ENCODE measurements at regions not wholly inside any gene's neighbourhood (a gene's known extent, or its start where the extent isn't known, plus 50 kb on each side); places are given as distances from the start of the nearest gene placed in this dataset.
"Not testable (repeated sequence)": the region's sequence is repeated elsewhere in the genome, so short reads cannot be mapped to it uniquely, and the experiment has no call there.

GRCh38 chr6:113172531-113172966 lies 684.6 kb upstream of the MARCKS start:
- DNase-seq, result no peak

DNA sequence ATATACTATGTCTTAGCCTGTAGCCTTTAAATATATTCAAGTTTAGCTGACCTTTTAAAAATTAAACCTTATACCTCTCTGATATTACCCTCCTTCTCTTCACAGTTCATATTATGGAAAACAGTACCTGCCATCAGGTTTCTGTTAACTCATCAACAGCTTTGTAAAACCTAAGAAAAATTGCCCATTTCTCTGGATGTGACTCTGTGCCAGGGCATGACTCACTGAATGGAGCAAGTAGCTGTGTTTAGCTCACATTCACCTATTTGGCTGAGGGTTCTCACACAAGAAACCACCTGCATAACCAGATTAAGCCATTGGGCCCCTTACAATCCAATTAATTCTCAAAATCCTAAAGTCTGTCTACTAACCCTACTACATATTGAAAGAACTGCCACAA lies 678.8 kb upstream of the MARCKS start:
- no peak for DNase-seq

GRCh38 chr6:113181164-113181563 lies 676.0 kb upstream of the MARCKS start:
- DNase-seq, result no peak

DNA sequence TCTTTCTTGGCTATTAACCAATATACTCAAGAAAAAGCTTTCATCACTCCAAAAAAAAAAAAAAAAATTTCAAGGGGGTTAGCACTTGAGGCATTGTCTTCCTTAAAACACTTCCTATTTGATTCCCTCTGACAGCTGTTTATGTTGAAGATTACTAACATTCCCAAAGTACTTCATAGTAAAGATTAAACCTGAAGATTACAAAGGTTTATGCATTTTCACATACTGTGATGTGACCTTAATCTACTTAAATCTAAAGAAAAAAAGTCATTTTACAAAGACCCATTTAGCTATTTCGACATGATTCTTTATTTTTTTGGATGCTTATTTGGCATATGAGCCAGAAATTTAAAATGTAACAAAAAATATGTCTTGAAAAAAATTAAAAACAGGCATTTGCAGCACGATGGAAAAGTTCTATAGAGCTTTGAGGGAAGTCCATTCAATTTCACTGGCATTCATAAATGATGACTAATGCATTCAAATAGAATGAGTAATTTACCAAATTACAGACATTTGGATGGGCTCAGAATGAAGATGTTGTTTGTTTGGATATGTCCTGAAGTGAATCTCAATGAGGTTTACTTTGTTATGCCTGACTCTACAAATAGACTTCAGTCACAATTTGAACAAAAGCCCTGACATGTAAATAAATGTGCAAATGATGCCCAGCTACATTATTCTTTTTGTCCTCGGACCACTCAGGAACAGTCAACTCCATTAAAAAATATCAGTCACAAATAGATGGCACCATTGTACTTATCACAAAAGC lies 674.6 kb upstream of the MARCKS start:
- no peak for DNase-seq

DNA sequence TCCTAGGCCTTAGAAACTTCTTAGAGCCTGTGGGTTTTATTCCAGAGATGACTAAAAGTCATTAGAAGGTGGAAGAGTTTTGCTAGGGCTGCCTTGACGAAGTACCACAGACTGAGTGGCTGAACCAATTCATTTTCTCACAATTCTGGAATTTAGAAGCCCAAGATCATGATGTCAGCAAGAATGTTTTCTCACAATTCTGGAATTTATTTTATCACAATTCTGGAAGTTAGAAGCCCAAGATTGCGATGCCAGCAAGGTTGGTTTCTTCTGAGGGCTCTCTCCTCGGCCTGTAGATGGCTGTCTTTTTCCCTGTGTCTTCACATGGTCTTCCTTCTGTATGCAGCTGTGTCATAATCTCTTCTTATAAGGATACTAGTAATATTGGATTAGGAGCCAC lies 672.9 kb upstream of the MARCKS start:
- no peak for DNase-seq

DNA sequence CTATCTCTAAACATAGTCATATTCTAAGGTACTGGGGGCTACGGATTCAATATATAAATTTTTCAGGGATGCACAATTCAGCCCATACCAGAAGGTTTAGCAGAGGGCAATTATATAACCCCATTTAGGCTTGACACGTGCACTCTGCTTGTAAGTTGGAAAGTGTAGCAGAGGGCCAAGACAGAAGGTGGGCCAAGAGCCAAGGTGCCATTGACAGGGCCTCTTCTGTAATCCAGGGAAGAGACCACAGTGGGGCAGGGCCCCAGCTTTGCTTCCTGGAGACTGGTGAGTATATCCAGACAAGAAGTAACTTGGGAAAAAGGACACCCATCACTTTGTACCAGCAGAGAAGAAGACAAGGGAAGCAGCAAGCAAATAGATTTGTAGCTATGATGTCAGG lies 672.4 kb upstream of the MARCKS start:
- no peak for DNase-seq

GRCh38 chr6:113185299-113185698 lies 671.8 kb upstream of the MARCKS start:
- no peak for DNase-seq

- DNase-seq, result no peak
Observed at GRCh38 chr6:113187661-113188060, 669.5 kb upstream of the MARCKS start.

- DNase-seq, result no peak
Observed at GRCh38 chr6:113188962-113189361, 668.2 kb upstream of the MARCKS start.

GRCh38 chr6:113190170-113190569 lies 667.0 kb upstream of the MARCKS start:
- DNase-seq, result no peak

DNA sequence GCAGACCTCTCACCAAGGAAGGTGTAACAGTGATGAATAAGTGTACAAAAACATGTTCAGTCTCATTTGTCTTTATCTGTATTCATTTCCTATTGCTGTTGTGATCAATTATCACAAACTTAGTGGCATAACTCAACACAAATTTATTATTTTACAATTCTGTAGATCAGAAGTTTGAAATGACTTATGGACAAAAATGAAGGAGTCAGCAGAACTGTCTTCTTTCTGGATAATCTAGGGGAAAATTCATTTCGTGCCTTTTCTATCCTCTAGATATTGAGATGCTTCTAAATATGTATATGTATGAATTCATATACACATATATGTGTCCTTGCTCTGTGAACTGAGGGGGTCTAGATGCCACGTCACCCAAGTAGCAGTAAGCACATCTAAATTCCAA lies 663.1 kb upstream of the MARCKS start:
- no peak for DNase-seq

DNA sequence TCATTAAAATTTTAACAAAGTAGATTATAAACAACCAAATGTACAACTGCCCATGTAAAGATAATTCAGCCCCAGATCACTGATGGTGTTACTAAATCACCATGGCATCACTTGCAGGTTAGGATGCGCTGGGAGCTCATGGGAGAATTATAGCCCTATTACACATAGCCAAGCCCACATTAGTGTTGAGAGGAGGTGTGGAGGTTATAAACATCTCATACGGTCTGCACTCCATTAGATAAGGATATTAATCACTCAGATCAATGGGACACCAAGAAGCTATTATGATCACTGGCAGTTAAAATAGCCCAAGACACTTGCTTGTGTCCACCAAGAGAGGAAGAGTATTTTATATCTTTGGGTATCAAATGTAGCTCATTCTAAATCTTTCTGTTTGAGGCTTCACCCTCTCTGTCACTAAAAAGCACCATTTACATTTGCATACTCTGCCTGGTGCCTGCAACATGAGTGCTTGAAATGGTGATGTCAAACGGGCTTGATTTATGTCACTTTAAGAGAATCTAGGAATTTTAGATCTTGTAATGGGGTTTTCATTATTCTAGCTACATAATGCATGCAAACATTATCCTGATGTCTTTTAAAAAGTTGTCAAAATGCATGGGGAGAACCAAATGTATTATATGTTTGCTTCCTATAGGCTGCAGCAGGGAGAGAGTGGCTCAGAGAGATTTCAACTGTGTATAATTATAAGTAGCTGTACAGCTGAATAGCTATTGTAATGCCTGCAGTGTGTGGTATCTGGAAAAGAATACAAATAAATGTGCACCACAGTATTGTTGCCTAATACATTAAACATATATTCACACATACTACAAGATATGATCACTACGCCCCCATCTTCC lies 654.1 kb upstream of the MARCKS start:
- no peak for DNase-seq

DNA sequence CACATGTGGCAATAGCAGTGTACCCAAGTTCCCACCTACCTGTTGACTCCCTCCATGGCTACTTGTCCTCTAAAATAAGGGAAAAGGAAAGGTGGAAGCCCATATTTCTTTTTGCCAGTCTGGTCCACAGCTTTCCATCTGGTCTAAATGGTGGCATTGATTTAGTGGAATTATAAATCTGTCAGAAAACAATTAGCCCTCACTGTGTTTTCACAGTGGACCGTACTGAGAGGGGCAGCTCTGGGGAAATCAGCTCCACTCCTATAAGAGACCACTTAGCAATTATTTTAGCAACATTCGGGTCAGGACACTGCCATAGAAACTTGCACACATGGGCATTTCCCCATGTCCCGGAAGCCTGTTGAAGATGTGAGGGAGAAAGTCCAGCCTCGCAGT lies 653.4 kb upstream of the MARCKS start:
- no peak for DNase-seq

DNA sequence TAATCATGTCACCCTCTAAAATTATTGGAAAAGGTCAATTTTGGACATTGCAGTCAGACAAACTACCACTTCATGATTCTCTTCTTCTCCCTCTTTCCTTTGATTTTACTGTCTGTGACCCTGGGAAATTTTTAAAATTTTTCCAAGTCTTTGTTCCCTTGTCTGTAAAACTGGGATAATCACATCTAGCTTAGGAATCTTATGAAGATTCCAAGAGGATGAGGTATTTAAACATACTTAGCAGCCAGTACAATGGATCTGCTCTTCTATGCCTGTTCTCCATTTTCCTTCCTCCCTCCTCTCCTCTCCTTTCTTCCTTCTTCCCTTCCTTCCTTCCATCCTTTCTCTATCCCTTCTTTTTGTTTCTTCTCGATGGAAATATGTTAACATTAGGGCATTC lies 651.6 kb upstream of the MARCKS start:
- DNase-seq, result no peak

- no peak for DNase-seq
Observed at GRCh38 chr6:113208726-113209125, 648.4 kb upstream of the MARCKS start.

DNA sequence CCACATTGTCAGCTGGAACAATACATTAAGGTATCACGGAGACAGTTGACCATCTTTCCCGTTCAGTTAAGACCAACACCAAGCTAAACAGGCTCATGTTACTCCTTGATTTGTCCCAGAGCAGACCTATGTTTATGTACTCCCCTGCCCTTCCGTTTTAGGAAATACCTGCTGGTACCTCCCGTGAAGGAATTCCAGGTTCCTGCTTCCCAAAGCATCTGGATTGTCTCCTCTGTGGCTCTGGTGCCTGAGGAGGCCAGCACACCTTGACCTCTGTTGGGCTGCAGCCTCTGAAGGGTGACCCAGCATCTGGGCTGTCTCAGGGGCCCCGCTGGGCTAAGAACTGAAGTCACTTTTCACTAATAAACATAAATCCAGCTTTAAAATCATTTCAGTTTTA lies 647.8 kb upstream of the MARCKS start:
- DNase-seq, result peak; percentile 55

DNA sequence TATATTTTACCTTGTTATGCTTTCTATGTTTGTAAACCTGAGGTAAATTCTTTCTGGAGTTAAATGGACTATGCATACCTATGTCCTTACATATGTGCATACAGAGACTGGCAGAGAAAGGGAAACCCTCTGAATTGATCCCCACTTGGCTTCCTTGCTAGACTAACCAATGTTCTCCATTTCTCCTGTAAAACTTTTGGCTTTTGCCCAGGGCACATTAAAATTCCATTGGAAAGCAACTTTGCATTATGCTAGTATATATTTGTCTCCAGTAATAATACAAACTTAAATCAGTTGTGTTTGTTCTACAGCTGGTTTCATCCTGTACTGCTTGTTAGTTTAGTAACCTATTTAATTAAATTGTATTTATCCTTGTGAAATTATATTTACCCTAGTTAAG lies 646.0 kb upstream of the MARCKS start:
- no peak for DNase-seq

DNA sequence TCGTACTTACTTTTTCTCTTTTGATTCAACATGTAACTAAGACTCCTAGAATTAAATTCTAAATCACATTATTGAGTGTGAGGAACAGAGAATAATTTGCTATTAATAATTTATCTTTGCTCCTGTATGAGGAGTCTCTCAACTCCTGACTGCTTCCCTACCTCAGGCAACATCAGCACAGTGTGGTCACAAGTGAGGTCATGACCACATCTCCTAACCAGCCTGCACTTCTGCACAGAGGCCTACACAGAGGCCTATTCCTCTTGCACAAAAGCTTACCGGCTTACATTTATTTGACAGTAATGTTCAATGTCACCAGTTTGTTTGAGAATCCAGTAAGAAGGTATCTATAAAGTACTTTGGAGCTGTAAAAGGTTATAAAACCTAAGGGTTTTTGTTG lies 637.4 kb upstream of the MARCKS start:
- DNase-seq, result no peak

- DNase-seq, result no peak
Observed at GRCh38 chr6:113220832-113221231, 636.3 kb upstream of the MARCKS start.

DNA sequence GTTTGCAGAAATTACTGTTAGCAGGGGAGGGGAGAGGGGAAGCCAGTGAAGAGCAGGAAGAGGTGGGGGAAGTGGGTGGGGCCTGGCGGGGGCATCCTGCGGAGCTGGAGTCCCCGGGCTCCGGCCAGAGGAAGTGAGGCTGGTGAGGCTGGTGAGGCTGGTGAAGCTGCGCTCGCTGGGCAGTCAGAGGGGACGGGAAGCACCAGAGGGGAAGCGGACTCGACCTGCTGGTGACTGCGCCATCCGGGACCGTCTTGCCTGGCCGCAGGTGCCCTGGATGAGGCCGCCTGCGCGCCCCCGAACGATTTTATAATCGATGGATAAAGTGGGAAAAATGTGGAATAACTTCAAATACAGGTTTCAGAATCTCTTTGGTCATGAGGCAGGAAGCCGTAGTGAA lies 635.3 kb upstream of the MARCKS start:
- DNase-seq, result no peak

DNA sequence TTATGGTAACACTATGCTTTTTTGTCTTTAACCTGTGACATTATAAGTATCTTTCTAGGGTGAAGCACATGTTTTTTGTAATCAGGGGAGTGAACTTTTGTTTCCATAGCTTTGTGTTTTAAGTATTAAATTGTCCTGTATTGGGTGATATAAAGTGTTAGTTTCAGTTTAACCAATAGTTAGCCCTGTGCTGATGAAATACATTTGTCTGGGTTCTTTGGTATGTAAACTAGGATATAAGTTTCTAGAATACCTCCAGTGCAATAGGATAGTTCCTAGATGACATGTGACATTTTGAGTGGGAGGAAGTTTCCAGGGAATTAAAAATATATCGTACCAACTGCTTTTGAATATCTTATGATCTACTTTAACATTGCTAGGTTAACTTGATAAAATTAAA lies 611.0 kb upstream of the MARCKS start:
- no peak for DNase-seq

GRCh38 chr6:113248532-113248931 lies 608.6 kb upstream of the MARCKS start:
- DNase-seq, result no peak

DNA sequence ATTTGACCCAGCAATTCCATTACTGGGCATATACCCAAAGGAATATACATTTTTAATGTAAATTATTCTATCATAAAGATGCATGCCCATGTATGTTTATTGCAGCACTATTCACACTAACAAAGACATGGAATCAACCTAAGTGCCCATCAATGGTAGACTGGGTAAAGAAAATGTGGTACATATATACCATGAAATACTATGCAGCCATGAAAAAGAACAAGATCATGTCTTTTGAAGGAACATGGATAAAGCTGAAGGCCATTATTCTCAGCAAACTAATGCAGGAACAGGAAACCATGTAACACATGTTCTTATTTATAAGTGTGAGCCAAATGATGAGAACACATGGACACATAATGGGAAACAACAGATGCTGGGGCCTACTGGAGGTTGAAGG lies 603.0 kb upstream of the MARCKS start:
- not testable (repeated sequence) for DNase-seq

DNA sequence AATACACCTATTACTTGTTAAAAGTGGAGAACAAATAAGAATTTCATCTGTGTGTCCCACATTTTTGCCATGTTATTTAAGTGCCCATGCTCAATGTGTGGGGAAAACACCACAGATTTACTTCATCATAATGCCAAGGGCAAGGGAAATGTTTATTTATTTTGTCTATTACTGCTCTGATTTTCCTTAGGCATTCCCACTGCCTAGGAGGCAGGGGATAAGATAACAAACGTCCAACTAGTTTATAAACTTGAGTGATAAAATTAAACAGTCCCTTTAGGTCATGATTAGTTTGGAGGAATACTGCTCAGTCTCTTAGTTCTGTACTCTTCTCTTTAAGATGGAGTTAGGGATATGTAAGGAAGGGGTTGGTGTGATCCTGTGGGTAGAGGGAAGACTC lies 598.4 kb upstream of the MARCKS start:
- DNase-seq, result no peak

All from islet precursor cell (in vitro differentiated cells).